K562 (cell line): ENCODE measurements at regions not wholly inside any gene's neighbourhood (a gene's known extent, or its start where the extent isn't known, plus 50 kb on each side); places are given as distances from the start of the nearest gene placed in this dataset.

Experiments
- ATAC-seq: fragments of 200-7000 bp; cut with Tn5 transposase; 3 replicates; pipeline ENCODE4 v1.9.1; 2020; ENCODE audit warnings: moderate library complexity
- BruUV-seq: library from RNA; stranded (reverse); fragments of 400-500 nt; replicated peaks from 2 replicates; lab custom pipeline; 2021; lab: Mats Ljungman, UMichigan
- CTCF ChIA-PET: fragments of 300-600 bp; formaldehyde crosslinking; extraction: SDS; loops from one replicate; lab custom pipeline; 2021; ENCODE audit warnings: low intra/inter-chr PET ratio; lab: Yijun Ruan, JAX
- POLR2A ChIA-PET: fragments of 300-600, 350-650 bp; sonication (Branson Sonifier 250); formaldehyde crosslinking; extraction: SDS; loops from one replicate; lab custom pipeline; 2021; ENCODE audit warnings: antibody characterized with exemption, inconsistent platforms; lab: Yijun Ruan, JAX
- DNase-seq, 4 experiments: peaks; one replicate each; pipeline versions ENCODE4 v3.0.0 to v3.0.0-alpha.2; 2011 to 2018; ENCODE audit warnings: low spot score in 3 of 4, mixed read lengths in 3 of 4; ENCODE audit errors: extremely low read depth in 1 of 4
- FAIRE-seq: peaks from 2 replicates; lab custom pipeline; 2011; peaks lifted over from hg19 to GRCh38; lab: Jason Lieb, UNC
- H2AFZ ChIP-seq: 2 replicates; pipeline ENCODE4 v1.6.0; 2011; ENCODE audit warnings: low read depth, low read length, control low read depth, inconsistent platforms
- H3K27ac ChIP-seq: fragments of 200-600 bp; 3 replicates; pipeline ENCODE4 v1.8.0; 2011; ENCODE audit warnings: low read depth, mild to moderate bottlenecking, control low read depth, inconsistent platforms, low read length, moderate library complexity, mixed read lengths; ENCODE audit errors: extremely low read depth
- H3K27me3 ChIP-seq, 2 experiments: fragments of 300-600 bp in 1 of 2; 2 replicates in 1 of 2; 3 replicates in 1 of 2; pipeline versions ENCODE4 v1.6.0 to v1.8.0; 2011; ENCODE audit warnings: inconsistent platforms in 2 of 2, low read length in 2 of 2, mild to moderate bottlenecking in 1 of 2, mixed read lengths in 1 of 2, moderate library complexity in 1 of 2; ENCODE audit not compliant: control insufficient read depth in 2 of 2, insufficient read depth in 2 of 2
- H3K36me3 ChIP-seq: fragments of 300-600 bp; 3 replicates; pipeline ENCODE4 v1.8.0; 2011; ENCODE audit warnings: mild to moderate bottlenecking, low read length, inconsistent platforms; ENCODE audit not compliant: control insufficient read depth, insufficient read depth
- H3K4me1 ChIP-seq, 2 experiments: fragments of 200-600 bp in 1 of 2; replicated peaks in 1 of 2; 2 replicates in 1 of 2; 3 replicates in 1 of 2; pipeline versions ENCODE4 v1.5.1 to v1.8.0; 2011; ENCODE audit warnings: inconsistent platforms in 2 of 2, low read length in 2 of 2, mild to moderate bottlenecking in 1 of 2, mixed read lengths in 1 of 2, moderate library complexity in 1 of 2; ENCODE audit not compliant: control insufficient read depth in 2 of 2, insufficient read depth in 2 of 2
- H3K4me2 ChIP-seq: 2 replicates; pipeline ENCODE4 v1.6.1; 2011; ENCODE audit warnings: low read length, control low read depth, inconsistent platforms, mixed read lengths; ENCODE audit not compliant: insufficient read depth
- H3K4me3 ChIP-seq: fragments of 200-600 bp; sonication (generic), shearing (Covaris generic); 2 replicates; pipeline ENCODE4 v1.5.1; 2016; ENCODE audit warnings: control low read depth, inconsistent platforms
- H3K79me2 ChIP-seq: fragments of 200-600 bp; 3 replicates; pipeline ENCODE4 v1.8.0; 2011; ENCODE audit warnings: low read length, inconsistent platforms; ENCODE audit not compliant: control insufficient read depth, insufficient read depth
- H3K9ac ChIP-seq, 2 experiments: 2 replicates each; pipeline versions ENCODE4 v1.6.0 to v1.6.1; 2011; ENCODE audit warnings: low read depth in 2 of 2, low read length in 2 of 2, control low read depth in 1 of 2, inconsistent platforms in 1 of 2, mild to moderate bottlenecking in 1 of 2, mixed read lengths in 1 of 2; ENCODE audit not compliant: insufficient read depth in 1 of 2
- H3K9me1 ChIP-seq: one replicate; pipeline ENCODE4 v1.6.0; 2011; ENCODE audit warnings: inconsistent platforms, mild to moderate bottlenecking, low read length, moderate library complexity; ENCODE audit not compliant: control insufficient read depth, insufficient read depth
- H3K9me3 ChIP-seq: replicated peaks from 2 replicates; pipeline ENCODE4 v1.5.1; 2011; ENCODE audit warnings: low read depth, low read length, inconsistent platforms; ENCODE audit not compliant: control insufficient read depth, insufficient read depth
- H4K20me1 ChIP-seq: replicated peaks from 2 replicates; pipeline ENCODE4 v1.6.1; 2011; ENCODE audit warnings: low read length, inconsistent platforms, mixed read lengths; ENCODE audit not compliant: control insufficient read depth, insufficient read depth
- ARID2 ChIP-seq: fragments of 450-650 bp; IDR thresholded peaks from 2 replicates; pipeline ENCODE4 v1.6.1; 2017; ENCODE audit warnings: antibody characterized with exemption, mild to moderate bottlenecking
- CUX1 ChIP-seq: fragments of 200-800 bp; sonication (Bioruptor generic); IDR thresholded peaks from 2 replicates; pipeline ENCODE4 v1.6.1; 2016; ENCODE audit warnings: missing genetic modification characterization, missing compliant biosample characterization
- E2F6 ChIP-seq, 2 experiments: IDR thresholded peaks; 2 replicates each; pipeline ENCODE4 v1.6.1; 2011; ENCODE audit warnings: borderline replicate concordance in 1 of 2, control low read depth in 1 of 2, low read depth in 1 of 2, low read length in 1 of 2, mild to moderate bottlenecking in 1 of 2, mixed read lengths in 1 of 2, moderate library complexity in 1 of 2; ENCODE audit not compliant: insufficient read depth in 1 of 2, insufficient read length in 1 of 2, poor library complexity in 1 of 2, severe bottlenecking in 1 of 2; ENCODE audit errors: extremely low read depth in 1 of 2
- HDAC1 ChIP-seq, 2 experiments: fragments of 450-650 bp; IDR thresholded peaks; 2 replicates each; pipeline ENCODE4 v1.6.1; 2016 to 2017; ENCODE audit warnings: inconsistent platforms in 1 of 2, mild to moderate bottlenecking in 1 of 2, moderate library complexity in 1 of 2
- HMG20B ChIP-seq: fragments of 250-450 bp; sonication (Bioruptor Pico); IDR thresholded peaks from 2 replicates; pipeline ENCODE4 v1.5.0; 2021; ENCODE audit warnings: mild to moderate bottlenecking
- KDM4B ChIP-seq, 2 experiments: fragments of 450-650 bp in 1 of 2; sonication (generic) in 1 of 2; IDR thresholded peaks; 2 replicates each; pipeline ENCODE4 v1.6.1; 2016 to 2017; ENCODE audit warnings: borderline replicate concordance in 2 of 2, antibody characterized with exemption in 1 of 2, low read depth in 1 of 2, mild to moderate bottlenecking in 1 of 2
- NFIX ChIP-seq: fragments of 250-450 bp; sonication (Bioruptor Pico); IDR thresholded peaks from 2 replicates; pipeline ENCODE4 v1.4.0; 2020; ENCODE audit warnings: low read depth, mild to moderate bottlenecking, moderate library complexity
- TAF9B ChIP-seq: fragments of 450-650 bp; IDR thresholded peaks from 2 replicates; pipeline ENCODE4 v1.6.1; 2018; ENCODE audit warnings: mild to moderate bottlenecking; ENCODE audit not compliant: partially characterized antibody
- ZNF717 ChIP-seq: fragments of 250-450 bp; sonication (Bioruptor Pico); IDR thresholded peaks from 2 replicates; pipeline ENCODE4 v1.5.0; 2021
- in situ Hi-C: fragments of 300-500 bp; cut with MboI; formaldehyde crosslinking; loops from 4 replicates; pipeline ENCODE4 v1.15.0; 2018; ENCODE audit warnings: inconsistent platforms, mixed read lengths
- intact Hi-C: fragments of 100-400 bp; cut with micrococcal nuclease; formaldehyde crosslinking; loops from 2 replicates; pipeline ENCODE4 v1.14.2; 2022

GRCh38 chr1:73516451-73516850, 681.5 kb downstream of the LRRIQ3 start (continued):
- no peak for TF ChIP-seq ARID2
- TF ChIP-seq HMG20B (CRISPR knock-in tag): no peak

- ChIA-PET CTCF (no interaction called here), POLR2A (no interaction called here)
- no peaks in the 10 kb centered on the region for H3K79me2 ChIP-seq
- H3K4me1 ChIP-seq: no peaks in the 10 kb centered on the region
- no peak for ATAC-seq
- H3K9me3 ChIP-seq: no peaks in the 10 kb centered on the region
- no peak for DNase-seq
- no peaks in the 10 kb centered on the region for H3K36me3 ChIP-seq
- no peak overlapping the region for H3K4me2 ChIP-seq
- intact Hi-C loops (no loop called here), in situ Hi-C loops (no loop called here)
- no peak overlapping the region for H3K27ac ChIP-seq
- H3K9ac ChIP-seq: no peak overlapping the region
- no TSS peak for BruUV-seq
- no peak for FAIRE-seq
- H2AFZ ChIP-seq: no peak overlapping the region
- no peaks in the 10 kb centered on the region for H4K20me1 ChIP-seq
- H3K9me1 ChIP-seq: no peaks in the 10 kb centered on the region
- H3K27me3 ChIP-seq: no peaks in the 10 kb centered on the region
- H3K4me3 ChIP-seq: no peak overlapping the region
- TF ChIP-seq TAF9B (no peak), CUX1 (CRISPR knock-in tag) (no peak), KDM4B (IDR thresholded peaks at IDR 0.05; ENCODE audit: borderline replicate concordance in 2 of 2, low read depth in 1 of 2) (no peak), E2F6 (IDR thresholded peaks at IDR 0.05; ENCODE audit: borderline replicate concordance in 1 of 2, extremely low read depth in 1 of 2, insufficient read depth in 1 of 2, insufficient read length in 1 of 2, low read depth in 1 of 2, low read length in 1 of 2, poor library complexity in 1 of 2, severe bottlenecking in 1 of 2) (no peak), NFIX (CRISPR knock-in tag) (no peak), HDAC1 (IDR thresholded peaks at IDR 0.05) (no peak), ZNF717 (CRISPR knock-in tag) (no peak)
Observed at GRCh38 chr1:73511038-73511437, 686.9 kb downstream of the LRRIQ3 start.
